ENCODE measurements at regions not wholly inside any gene's neighbourhood (a gene's known extent, or its start where the extent isn't known, plus 50 kb on each side); places are given as distances from the start of the nearest gene placed in this dataset.

DNA sequence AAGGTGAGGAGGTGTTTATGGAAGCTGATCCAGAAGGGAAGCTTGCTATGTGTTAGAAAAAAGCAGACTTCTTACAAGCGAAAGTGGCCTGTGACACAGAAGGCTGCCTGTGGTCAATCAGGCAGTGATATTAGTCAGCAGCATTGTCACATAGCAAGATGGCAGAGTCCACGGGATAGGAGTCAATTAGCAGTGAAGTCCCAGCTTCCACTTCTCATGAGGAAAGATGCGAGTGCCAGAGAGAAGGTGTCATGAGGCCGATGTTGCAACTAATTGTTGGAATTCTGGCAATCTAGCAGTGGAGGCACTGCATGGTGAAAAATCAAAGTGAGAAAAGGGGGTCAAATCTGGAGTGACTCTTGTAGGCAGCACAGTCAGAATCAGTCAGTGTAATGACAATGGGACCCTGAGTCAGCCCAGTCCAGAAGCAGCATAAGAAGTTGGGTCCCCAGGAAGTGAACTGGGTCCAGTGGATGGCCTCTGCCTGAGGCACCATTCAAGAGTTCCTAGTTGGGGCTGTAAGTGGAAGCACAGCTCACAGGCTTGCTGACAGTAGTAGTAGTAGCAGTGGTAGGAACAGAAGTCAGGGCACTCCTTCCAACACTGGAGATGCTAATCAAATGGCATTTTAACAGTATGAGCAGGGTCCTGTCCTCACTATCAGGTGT, 85.1 kb downstream of the TNFRSF13B start:
- TF ChIP-seq, protein P1, sequence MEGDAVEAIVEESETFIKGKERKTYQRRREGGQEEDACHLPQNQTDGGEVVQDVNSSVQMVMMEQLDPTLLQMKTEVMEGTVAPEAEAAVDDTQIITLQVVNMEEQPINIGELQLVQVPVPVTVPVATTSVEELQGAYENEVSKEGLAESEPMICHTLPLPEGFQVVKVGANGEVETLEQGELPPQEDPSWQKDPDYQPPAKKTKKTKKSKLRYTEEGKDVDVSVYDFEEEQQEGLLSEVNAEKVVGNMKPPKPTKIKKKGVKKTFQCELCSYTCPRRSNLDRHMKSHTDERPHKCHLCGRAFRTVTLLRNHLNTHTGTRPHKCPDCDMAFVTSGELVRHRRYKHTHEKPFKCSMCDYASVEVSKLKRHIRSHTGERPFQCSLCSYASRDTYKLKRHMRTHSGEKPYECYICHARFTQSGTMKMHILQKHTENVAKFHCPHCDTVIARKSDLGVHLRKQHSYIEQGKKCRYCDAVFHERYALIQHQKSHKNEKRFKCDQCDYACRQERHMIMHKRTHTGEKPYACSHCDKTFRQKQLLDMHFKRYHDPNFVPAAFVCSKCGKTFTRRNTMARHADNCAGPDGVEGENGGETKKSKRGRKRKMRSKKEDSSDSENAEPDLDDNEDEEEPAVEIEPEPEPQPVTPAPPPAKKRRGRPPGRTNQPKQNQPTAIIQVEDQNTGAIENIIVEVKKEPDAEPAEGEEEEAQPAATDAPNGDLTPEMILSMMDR (conservative IDR thresholded peaks at IDR 0.05; ENCODE audit: low read depth, low read length) = no peak
- TF ChIP-seq EZH2 (IDR thresholded peaks at IDR 0.05; ENCODE audit: low read length, unreplicated experiment) (no peak), EZH2phosphoT487 (IDR thresholded peaks at IDR 0.05; ENCODE audit: borderline replicate concordance, low read length) (no peak)

Measured in PC-3 (cell line).